HG03060 (cell line): ENCODE measurements at regions not wholly inside any gene's neighbourhood (a gene's known extent, or its start where the extent isn't known, plus 50 kb on each side); places are given as distances from the start of the nearest gene placed in this dataset.

Source experiments
- ATAC-seq: cut with Tn5 transposase; IDR thresholded peaks from one replicate; pipeline ENCODE4 v1.9.1; 2021; ENCODE audit warnings: low read depth, moderate number of reproducible peaks; ENCODE audit not compliant: unreplicated experiment

- no peak for ATAC-seq
These were observed 875.8 kb upstream of the CELF2 start for GRCh38 chr10:10141782-10142382.

DNA sequence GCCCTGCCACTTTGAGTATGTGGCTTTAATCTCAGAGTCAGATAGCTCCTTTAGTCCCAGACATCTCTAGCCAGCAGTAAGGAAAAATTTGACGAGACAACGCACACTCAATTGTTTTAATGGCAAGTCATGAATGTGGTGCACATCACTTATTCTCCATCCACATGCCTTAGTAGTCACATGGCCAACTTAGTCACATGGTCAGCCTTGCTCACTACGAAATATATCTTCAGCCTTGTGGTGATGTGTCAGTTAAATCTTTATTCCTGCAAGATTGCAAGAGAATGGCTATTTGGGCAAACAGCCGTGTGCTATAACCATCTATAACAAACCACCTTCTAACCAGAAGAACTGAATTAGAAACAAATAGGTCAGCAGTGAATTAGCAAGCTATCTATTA lies 871.1 kb upstream of the CELF2 start:
- ATAC-seq: no peak

DNA sequence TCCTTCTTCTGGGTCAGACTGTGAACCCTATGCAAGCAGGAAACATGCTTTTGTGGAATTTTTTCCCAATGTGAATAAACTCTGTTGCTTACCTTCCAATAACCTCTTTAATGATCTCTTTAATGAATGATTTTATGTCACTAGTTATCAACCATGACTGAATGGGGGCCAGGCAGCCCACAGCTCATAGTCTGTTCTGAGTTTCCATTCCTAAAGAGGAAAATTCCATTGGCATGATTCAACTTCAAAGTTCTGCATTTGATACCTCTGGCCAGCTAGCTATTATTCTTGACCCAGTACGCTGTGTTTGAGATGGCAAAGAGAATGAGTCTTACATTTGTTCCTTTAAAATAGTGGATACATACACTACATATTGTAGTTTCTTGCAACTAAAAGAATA lies 867.8 kb upstream of the CELF2 start:
- no peak for ATAC-seq

DNA sequence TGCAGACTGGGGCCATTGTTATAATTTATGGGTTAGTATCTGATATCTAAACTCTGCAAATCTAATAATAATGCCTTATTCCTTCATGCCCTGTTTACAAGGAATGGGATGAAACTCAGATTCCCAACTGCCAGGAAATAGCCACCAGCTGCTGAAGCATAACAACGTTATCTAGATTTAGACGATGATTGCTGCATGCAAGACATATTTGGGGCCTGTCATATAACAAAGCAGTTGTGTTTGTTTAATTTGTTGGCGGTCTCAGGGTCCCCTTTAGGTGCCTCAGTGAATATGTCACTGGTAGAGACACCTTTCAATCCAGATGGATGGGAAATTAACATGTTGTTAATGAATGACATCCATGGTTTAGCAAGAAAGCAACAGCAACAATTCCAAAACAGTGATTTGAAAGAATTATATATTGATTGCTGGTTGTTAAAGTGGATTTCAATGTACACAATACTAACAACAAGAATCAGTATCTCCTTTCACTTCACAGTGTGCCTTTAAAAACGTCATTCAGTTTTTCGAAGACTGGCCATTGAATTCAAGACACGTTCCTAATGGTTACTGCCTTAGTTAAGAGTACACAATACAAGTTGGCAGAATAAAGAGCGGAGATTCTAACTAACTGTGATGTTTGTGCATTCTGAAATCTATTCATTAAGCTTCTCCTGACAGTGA lies 860.6 kb upstream of the CELF2 start:
- no peak for ATAC-seq

DNA sequence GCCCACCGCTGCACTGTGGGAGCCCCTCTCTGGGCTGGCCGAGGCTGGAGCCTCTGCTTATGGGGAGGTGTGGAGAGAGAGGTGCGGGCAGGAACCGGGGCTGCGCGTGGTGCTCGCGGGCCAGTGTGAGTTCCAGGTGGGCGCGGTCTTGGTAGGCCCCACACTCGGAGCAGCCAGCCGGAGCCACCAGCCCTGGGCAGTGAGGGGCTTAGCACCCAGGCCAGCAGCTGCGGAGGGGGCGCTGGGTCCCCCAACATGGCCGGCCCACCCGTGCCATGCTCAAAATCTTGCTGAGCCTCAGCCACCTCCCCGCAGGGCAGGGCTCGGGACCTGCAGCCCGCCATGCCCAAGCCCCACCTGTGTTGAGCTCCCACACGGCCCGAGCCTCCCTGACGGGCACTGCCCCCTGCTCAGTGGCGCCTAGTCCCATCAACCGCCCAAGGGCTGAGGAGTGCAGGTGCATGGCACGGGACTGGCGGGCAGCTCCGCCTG lies 856.8 kb upstream of the CELF2 start:
- no peak for ATAC-seq

DNA sequence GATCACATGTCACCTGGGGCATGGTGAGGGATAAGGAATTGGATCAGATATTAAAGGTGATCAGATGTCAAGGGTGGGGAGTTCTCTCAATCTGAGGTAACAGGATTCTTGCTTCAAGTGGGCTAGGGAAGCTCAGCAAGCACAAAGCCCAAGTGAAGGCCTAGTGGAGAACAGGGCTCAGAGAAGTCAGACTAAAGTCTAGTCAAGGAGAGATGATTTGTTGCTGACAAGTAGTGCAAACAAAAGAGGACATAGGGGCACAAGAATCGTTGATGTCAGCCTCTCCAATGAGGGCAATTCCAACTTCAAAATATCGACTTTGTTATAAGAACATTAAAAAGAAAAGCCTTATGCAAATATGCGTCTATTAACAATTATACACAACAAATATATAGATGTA lies 852.8 kb upstream of the CELF2 start:
- ATAC-seq: no peak

DNA sequence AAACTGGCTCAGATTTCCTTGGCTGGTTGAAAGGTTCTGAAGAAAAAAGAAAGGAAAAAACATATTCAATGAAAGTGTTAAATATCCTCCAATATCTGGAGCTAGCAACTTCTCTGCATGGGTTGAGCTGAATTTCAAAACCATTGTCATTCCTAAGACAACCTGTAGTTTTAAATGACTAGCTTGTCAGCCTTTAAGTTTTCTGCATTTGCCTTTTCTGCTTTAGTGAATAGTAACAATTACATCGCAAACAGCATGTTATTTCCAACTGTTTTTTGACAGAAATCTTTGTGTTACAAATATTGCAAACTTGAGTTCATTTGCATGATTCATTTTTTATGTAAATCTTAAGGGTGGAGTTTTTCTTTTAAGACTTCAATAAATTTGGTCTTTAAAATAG lies 852.3 kb upstream of the CELF2 start:
- ATAC-seq: no peak

DNA sequence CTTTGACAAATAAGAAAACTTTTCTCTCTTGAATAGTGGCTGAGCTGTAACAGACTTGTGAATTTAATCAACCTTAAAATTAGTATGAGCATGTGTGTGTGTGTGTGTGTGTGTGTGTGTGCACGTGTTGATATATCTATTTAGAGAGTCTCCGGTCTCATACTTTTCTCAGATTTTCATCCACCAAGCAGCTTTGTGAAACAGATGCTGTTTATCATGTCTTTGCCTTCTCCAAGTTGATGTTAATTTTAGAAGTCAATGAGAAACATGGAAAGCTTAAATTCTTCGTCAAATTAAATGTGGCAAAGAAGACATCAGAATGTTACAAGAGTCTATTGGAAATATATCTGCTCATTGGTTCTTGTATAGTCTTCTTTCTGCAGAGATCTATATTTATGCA lies 839.2 kb upstream of the CELF2 start:
- ATAC-seq: no peak

GRCh38 chr10:10193848-10194247 lies 823.8 kb upstream of the CELF2 start:
- ATAC-seq: no peak

DNA sequence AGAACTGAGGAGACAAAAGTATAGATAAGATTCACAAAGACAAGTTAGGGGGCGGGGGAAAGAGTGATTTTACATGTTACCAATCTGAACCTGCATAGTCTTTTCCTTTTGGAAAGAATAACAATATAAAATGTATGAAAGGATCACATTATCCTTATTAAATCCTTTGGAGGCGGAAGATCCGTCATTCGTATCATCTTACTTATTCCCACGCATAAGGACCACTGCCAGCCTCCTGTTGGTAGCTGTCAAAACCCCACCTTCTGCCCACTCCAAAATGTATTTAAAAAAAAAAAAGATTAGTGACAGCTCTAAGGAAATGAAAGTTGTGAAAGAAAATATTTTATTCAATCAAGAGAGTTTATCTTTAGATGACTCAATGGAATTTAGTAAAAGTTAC lies 821.0 kb upstream of the CELF2 start:
- no peak for ATAC-seq

DNA sequence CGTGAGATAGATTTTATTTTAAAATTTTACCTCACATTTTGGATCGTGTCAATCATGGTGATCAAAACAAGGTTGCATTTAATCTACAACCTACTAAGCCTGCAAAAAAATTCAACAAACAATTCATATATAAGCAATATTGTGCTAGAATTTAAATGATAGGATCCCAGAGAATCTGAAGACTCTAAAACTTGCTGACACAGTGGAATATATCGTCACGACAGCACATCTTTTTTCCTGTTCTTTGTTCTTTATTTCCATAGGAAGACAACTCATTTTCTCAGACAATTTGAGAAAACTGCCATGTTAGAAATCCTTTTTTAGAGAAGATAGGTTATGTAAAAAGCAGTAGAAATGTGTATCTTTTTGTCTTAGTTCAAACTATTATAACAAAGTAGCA lies 820.2 kb upstream of the CELF2 start:
- ATAC-seq: no peak

DNA sequence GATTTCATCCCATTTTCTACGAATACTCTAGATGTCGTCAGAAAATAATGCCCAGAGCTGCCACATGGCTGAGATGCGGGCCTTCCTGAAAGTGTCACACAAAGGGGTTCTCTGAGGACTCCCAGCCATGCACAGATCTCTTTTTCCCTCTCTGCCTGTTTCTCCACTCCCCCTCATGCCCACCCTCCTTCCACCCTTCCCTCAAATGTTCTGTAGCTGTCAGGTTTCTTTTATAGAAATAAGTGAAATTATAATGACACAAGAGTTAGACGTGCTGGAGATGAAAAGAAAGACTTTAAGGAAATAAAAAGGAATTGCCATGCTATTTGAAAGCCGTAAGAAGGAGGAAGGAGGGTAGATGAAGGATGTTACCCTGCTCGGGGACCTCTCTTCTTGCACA lies 819.3 kb upstream of the CELF2 start:
- no peak for ATAC-seq

DNA sequence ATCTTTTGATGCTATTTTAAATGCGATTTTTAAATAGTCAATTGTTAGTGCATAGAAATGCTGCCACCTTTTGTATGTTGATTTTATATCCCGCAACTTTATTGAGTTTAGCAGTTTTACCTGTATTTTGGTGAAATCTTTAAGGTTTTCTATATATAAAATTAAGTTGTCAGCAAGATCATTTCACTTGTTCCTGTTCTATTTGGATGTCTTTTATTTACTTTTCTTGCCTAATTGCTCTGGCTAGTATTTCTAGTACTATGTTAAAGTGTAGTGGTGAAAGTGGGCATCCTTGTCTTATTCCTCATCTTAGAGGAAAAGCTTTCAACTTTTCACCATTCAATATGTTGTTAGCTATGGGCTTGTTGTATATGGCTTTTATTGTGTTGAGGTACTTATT lies 813.3 kb upstream of the CELF2 start:
- ATAC-seq: no peak

DNA sequence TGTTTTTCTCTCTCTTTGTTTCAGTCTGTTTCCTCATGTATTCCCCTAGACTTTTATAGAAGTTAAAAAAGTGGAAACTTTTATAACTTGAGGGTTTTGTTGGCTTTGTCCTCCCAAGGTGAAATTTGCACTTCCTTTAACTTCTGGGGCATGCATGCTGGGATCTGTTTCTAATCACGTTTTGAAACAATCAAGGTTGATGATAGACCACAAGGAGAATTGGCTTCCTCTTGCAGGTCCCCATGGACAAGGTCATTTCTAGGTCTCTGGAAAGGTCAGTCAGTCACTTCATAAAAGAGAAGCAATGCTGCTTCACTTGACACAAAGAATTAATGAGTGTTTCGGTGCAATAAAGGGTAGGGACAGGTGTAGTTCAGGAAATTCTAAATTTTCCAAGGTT lies 811.8 kb upstream of the CELF2 start:
- ATAC-seq: no peak

DNA sequence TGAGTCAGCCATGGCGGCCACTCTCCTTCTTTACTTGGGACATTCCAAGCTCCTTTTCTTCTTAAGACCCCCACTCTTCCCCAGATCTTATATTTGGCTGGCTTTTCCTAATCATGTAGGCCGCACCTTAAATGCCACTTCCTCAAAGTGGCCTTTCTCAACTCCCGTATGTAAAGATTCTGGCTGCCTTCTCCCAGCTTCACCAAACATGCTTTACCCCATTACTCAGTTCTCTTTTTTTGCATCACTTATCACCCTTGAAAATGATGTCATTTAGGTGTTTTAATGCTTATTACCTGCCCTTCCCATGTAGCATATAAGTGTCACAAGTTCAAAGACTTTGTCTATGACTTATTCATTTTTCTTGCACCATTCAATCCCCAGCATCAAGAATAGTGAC lies 810.1 kb upstream of the CELF2 start:
- ATAC-seq: no peak

DNA sequence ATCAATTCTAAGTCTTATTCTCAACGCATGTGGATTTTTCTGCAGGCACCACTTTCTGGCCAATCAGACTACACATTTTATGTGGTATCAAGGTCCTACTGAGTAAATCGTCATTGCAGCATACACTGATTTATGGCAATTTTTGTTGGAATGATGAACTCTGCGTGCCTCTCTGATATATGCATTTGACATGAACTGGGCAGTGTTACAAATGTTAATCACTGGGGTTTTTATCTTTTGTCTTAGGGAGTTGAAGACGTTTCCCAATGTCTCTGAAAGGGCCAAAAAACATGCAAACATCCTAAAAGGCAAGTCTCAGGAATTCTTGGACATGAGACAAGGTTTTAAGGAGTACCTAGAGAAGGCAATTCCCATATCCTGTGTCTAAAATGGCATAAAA lies 809.5 kb upstream of the CELF2 start:
- ATAC-seq: no peak

DNA sequence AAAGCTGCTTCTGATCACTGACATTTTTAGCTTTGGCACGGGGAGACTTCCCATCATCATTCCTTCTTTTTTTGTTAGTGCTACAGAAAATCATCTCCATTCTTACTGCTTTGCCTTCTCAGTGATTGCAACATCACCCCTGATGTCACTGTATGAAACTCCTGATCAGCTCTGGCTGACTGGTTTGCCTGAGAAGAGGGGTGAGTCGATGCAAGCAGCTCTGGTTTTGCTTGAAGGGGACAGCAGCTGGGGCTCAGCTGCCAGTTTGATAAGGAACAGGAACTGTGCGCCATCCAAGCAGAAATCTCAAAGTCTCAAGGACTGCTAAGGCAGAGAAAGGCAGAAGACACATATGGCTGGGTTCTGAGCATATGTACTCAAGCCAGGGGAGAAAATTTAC lies 808.5 kb upstream of the CELF2 start:
- no peak for ATAC-seq

DNA sequence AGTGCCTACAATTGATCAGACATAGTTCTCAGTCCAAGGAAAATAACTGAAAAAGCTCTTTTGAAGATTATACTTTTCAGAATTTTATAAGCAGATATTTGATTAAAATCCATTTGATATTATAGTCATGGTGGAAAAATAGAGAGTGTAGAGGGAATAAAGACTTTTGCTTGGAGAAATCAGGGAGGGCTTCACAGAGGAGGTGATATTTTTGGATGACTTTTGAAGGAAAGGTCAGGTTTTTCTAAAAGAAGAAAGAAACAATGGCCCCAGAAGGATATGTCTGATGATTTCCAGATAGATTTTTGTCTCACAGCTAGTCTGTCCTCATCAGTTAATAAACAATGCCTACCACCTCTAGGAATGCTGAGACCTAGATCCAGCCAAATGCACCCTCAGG lies 806.3 kb upstream of the CELF2 start:
- ATAC-seq: no peak

- ATAC-seq: no peak
These were observed 804.4 kb upstream of the CELF2 start for GRCh38 chr10:10213237-10213636.

- ATAC-seq: no peak
These were observed 795.3 kb upstream of the CELF2 start for GRCh38 chr10:10222304-10222841.

GRCh38 chr10:10223131-10223530 lies 794.5 kb upstream of the CELF2 start:
- ATAC-seq: no peak

- ATAC-seq: no peak
These were observed 792.5 kb upstream of the CELF2 start for GRCh38 chr10:10225136-10225676.
